GM18858 (cell line): ENCODE measurements at regions not wholly inside any gene's neighbourhood (a gene's known extent, or its start where the extent isn't known, plus 50 kb on each side); places are given as distances from the start of the nearest gene placed in this dataset.

ENCODE experiments used
- ATAC-seq: cut with Tn5 transposase; IDR thresholded peaks from one replicate; pipeline ENCODE4 v1.9.1; 2021; ENCODE audit not compliant: unreplicated experiment

GRCh38 chr3:10583798-10584708 is 78.7 kb upstream of the ATP2B2 start:
- no peak for ATAC-seq

- no peak for ATAC-seq
These were observed 80.6 kb upstream of the ATP2B2 start for GRCh38 chr3:10585945-10586344.

GRCh38 chr3:10594915-10595314 is 89.5 kb upstream of the ATP2B2 start:
- ATAC-seq, result no peak

GRCh38 chr3:10596746-10597448 is 91.5 kb upstream of the ATP2B2 start:
- no peak for ATAC-seq

GRCh38 chr3:10597733-10598132 is 92.3 kb upstream of the ATP2B2 start:
- no peak for ATAC-seq

DNA sequence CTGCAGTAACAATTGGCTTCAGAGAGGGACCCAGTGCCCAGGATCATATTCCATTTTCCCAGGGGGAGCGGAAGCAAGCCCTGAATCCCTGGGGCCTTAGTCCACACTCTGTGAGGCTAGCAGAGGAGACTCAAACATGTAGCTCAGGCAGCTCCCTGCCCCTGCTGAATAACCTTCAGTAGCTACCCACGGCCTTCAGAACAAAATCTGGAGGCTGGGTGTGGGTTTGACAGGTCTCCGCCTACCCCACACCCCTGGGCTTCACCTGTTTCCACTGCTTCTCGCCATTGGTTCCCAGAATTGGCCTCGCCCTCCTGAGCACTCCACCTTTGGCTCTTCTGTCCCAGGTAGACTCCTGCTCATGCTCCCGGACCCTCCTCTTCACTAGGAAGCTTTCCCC is 93.6 kb upstream of the ATP2B2 start:
- no peak for ATAC-seq

DNA sequence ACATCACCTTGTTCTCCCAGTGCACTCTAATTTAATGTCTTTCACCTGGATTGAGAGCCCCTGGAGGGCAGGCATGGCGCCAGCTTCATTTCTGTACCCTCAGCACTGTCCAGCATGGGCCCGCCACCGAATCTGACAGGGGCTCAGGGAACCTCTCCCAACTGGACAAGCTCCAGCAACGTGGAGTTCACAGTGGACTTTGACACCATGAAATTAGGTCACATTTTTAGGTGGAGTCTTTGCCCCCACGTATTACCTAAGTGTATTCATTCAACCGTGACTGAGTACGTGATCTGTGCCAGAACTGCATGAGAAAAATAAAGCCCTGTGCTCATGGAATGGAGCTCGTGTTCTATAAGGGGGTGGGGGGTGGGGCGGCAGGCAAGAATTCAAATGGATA is 94.1 kb upstream of the ATP2B2 start:
- ATAC-seq, result no peak

GRCh38 chr3:10600296-10600714 is 94.9 kb upstream of the ATP2B2 start:
- no peak for ATAC-seq

DNA sequence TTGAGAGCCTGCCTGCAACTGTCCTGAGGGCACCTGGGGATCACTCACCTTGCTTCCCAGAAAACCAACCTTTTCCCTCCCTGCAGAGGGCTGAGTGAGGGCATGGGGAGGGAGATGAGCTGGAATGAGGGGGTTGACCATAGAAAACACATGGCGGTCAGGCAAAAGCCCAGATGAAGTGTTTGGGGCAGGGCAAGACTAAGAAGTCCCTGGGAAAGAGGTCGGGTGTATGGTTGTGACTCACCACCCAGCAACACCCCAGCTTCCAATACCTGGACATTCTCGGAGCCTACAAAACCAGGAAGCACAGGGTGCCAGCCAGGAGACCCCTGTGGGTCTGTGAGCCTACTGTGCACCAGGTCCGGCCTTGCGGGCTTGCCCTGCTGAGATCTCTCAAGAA is 95.3 kb upstream of the ATP2B2 start:
- no peak for ATAC-seq

- no peak for ATAC-seq
These were observed 95.9 kb upstream of the ATP2B2 start for GRCh38 chr3:10601151-10601856.

DNA sequence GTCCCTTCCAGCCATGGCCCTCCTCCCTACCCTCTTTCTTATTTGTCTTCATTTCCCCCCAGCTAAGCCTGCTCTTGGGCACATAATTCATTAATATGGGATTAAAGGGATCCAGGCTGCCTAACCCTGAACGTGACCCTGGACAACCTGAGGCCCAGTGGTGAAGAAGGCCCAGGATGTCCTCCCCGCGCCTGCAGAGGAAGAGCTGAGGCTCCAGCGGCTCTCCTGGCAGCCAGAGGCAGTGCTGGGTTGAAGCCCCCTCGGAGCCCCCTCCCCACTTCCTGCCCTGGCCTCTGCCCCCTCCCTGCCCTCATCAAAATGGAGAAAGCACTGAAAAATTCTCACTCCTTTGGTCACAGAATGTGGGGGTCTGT is 96.5 kb upstream of the ATP2B2 start:
- ATAC-seq, result no peak

DNA sequence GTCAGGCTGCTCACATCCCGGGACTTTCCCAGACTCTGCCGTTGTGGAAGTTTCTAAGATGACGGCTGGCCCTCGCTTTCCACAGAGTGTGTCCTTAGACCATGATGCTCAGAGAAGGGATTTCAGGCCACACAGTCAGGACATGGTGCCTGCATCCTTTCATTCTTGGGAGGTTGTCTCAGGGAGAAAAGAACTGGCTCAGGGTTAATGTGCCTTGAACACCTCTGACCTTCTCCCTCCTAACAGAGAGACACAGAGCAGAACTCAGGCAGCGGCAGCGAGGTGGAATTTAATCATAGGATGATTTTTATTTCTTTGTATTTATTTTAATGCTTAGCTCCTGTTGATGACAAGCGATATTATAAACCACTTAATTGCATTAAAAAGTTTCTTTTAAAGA is 96.9 kb upstream of the ATP2B2 start:
- ATAC-seq, result no peak

DNA sequence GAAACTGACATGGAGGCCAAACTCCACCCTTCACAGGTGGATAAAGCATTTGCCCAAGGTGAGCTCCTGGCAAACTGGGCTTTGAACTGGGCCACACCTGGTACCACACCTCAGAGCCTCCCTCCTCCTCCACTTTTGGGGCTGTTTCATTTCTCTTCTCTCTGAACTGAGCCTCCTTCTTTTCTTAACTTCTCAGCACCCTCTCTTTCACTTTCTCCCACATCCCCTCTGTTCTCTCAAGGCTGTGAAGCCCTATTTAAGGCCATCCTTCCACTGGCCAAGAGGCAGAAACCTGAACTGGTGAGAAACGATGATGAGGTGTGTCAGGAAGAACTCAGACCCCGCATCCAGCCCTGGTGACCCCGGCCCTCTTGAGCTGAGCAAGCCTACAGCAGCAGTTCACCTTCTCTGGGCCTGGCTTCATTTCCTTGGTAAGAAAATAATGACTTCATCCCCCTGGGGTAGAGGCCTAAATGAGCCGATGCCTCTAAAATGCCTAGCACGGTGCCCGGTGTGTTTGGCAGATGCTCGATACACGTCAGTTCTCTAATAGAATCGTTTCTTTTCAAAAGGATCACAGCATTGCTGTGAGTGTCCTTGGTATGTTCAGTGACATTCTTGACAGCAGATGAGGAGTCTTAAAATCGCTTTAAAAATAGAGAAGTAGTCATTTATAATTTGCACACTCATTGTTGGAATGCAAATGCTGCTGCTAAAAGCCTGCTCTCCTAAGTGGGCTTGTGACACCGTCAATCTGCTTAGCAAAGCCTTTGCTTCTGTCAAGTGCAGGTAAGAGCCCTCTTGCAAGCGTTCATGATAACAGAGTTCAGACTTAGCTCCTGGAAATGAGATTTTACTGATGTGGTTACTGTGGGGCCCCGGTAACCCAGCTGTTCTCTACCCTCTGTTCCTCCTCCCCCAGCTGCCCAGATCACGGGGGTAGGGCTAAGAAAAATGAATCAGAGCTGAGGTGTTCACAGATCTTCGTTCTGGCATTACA is 97.7 kb upstream of the ATP2B2 start:
- no peak for ATAC-seq

GRCh38 chr3:10609134-10609533 is 103.7 kb upstream of the ATP2B2 start:
- no peak for ATAC-seq

- ATAC-seq, result no peak
These were observed 108.8 kb upstream of the ATP2B2 start for GRCh38 chr3:10614168-10614567.

- no peak for ATAC-seq
These were observed 110.3 kb upstream of the ATP2B2 start for GRCh38 chr3:10615715-10616114.

- ATAC-seq, result no peak
These were observed 110.9 kb upstream of the ATP2B2 start for GRCh38 chr3:10616321-10616720.

GRCh38 chr3:10619989-10620832 is 114.8 kb upstream of the ATP2B2 start:
- no peak for ATAC-seq

DNA sequence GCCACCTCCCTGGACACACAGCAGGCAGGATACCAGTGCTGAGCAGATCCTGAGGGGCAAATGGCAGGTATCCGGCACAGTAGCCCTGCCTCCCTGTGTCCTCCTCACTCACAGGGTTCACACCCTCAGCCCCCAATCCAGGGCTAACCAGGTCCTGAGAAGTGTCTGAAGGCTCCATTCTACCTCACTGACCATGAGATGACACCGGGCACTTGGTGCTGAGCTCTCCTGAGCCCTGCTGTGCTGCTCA is 115.4 kb upstream of the ATP2B2 start:
- ATAC-seq, result no peak
